Neural cell (in vitro differentiated cells): ENCODE measurements at regions not wholly inside any gene's neighbourhood (a gene's known extent, or its start where the extent isn't known, plus 50 kb on each side); places are given as distances from the start of the nearest gene placed in this dataset.

Source experiments
- H2AFZ ChIP-seq: fragments of 200-600, 300-800 bp; sonication (generic), shearing (Covaris generic); 2 replicates; pipeline ENCODE4 v1.6.0; 2014; ENCODE audit warnings: low read depth, mild to moderate bottlenecking, antibody characterized with exemption, low read length, moderate library complexity
- H3F3A ChIP-seq: fragments of 200-600 bp; shearing (Covaris generic); 2 replicates; pipeline ENCODE4 v1.6.1; 2016; ENCODE audit warnings: mild to moderate bottlenecking, moderate library complexity, mixed read lengths, antibody characterized with exemption, low read length; ENCODE audit not compliant: insufficient read depth, poor library complexity, severe bottlenecking
- H3K27ac ChIP-seq: fragments of 200-600, 300-800 bp; sonication (generic), shearing (Covaris generic); 2 replicates; pipeline ENCODE4 v1.5.1; 2014; ENCODE audit warnings: mild to moderate bottlenecking, low read length, moderate library complexity
- H3K27me3 ChIP-seq: fragments of 300-800, 200-600 bp; sonication (generic), shearing (Covaris generic); 2 replicates; pipeline ENCODE4 v1.6.0; 2014; ENCODE audit warnings: mild to moderate bottlenecking, low read depth, low read length, moderate library complexity; ENCODE audit not compliant: insufficient read depth
- H3K36me3 ChIP-seq: fragments of 300-800, 200-600 bp; sonication (generic), shearing (Covaris generic); 2 replicates; pipeline ENCODE4 v1.5.1; 2014; ENCODE audit warnings: mild to moderate bottlenecking, antibody characterized with exemption, low read length, moderate library complexity; ENCODE audit not compliant: insufficient read depth
- H3K4me2 ChIP-seq: fragments of 300-800, 200-600 bp; sonication (generic), shearing (Covaris generic); 2 replicates; pipeline ENCODE4 v1.6.0; 2014; ENCODE audit warnings: mild to moderate bottlenecking, low read length
- H3K4me3 ChIP-seq: fragments of 300-800, 200-600 bp; sonication (generic), shearing (Covaris generic); 2 replicates; pipeline ENCODE4 v1.5.1; 2014; ENCODE audit warnings: mild to moderate bottlenecking, low read length, moderate library complexity
- H3K79me2 ChIP-seq: fragments of 200-600 bp; shearing (Covaris generic); replicated peaks from 2 replicates; pipeline ENCODE4 v1.6.0; 2014; ENCODE audit warnings: mild to moderate bottlenecking, low read length, moderate library complexity; ENCODE audit not compliant: insufficient read depth
- H3K9ac ChIP-seq: fragments of 300-800, 200-600 bp; sonication (generic), shearing (Covaris generic); 2 replicates; pipeline ENCODE4 v1.6.1; 2016; ENCODE audit warnings: mild to moderate bottlenecking, low read length, mixed read lengths
- H3K9me2 ChIP-seq: fragments of 200-600 bp; shearing (Covaris generic); 2 replicates; pipeline ENCODE4 v1.6.1; 2016; ENCODE audit warnings: mild to moderate bottlenecking, low read length, mixed read lengths; ENCODE audit not compliant: insufficient read depth
- H3K9me3 ChIP-seq: fragments of 200-600, 300-800 bp; sonication (generic), shearing (Covaris generic); 2 replicates; pipeline ENCODE4 v1.6.1; 2016; ENCODE audit warnings: mild to moderate bottlenecking, mixed run types, low read length, moderate library complexity, mixed read lengths
- H4K20me1 ChIP-seq: fragments of 200-600 bp; shearing (Covaris generic); 2 replicates; pipeline ENCODE4 v1.6.1; 2016; ENCODE audit warnings: mild to moderate bottlenecking, mixed run types; ENCODE audit not compliant: insufficient read depth
- CTCF ChIP-seq: fragments of 450-650 bp; IDR thresholded peaks from 2 replicates; pipeline ENCODE4 v1.5.1; 2014; ENCODE audit warnings: antibody characterized with exemption, mild to moderate bottlenecking, moderate library complexity; ENCODE audit not compliant: poor library complexity, severe bottlenecking
- EP300 ChIP-seq: fragments of 450-650 bp; conservative IDR thresholded peaks from 2 replicates; pipeline ENCODE4 v1.6.1; 2014; ENCODE audit warnings: antibody characterized with exemption, mild to moderate bottlenecking, moderate library complexity; ENCODE audit not compliant: poor library complexity, severe bottlenecking
- EZH2 ChIP-seq: fragments of 200-600, 300-800 bp; shearing (Covaris generic), sonication (generic); IDR thresholded peaks from 2 replicates; pipeline ENCODE4 v1.6.1; 2014; ENCODE audit warnings: antibody characterized with exemption, low read length, borderline replicate concordance, mild to moderate bottlenecking; ENCODE audit not compliant: insufficient read depth, poor library complexity, severe bottlenecking
- MXI1 ChIP-seq: fragments of 450-650 bp; conservative IDR thresholded peaks from 2 replicates; pipeline ENCODE4 v1.6.1; 2014; ENCODE audit warnings: antibody characterized with exemption, mild to moderate bottlenecking; ENCODE audit not compliant: poor library complexity, severe bottlenecking
- POLR2AphosphoS5 ChIP-seq: IDR thresholded peaks from 2 replicates; pipeline ENCODE4 v1.6.1; 2012
- RAD21 ChIP-seq: fragments of 450-650 bp; conservative IDR thresholded peaks from 2 replicates; pipeline ENCODE4 v1.6.1; 2014; ENCODE audit warnings: antibody characterized with exemption, mild to moderate bottlenecking, moderate library complexity
- REST ChIP-seq: IDR thresholded peaks from 2 replicates; pipeline ENCODE4 v1.6.1; 2012; ENCODE audit warnings: borderline replicate concordance
- SMC3 ChIP-seq: fragments of 450-650 bp; conservative IDR thresholded peaks from 2 replicates; pipeline ENCODE4 v1.6.1; 2014; ENCODE audit warnings: antibody characterized with exemption, mild to moderate bottlenecking, moderate library complexity; ENCODE audit not compliant: poor library complexity
- TAF1 ChIP-seq: IDR thresholded peaks from 2 replicates; pipeline ENCODE4 v1.6.1; 2012; ENCODE audit warnings: low read depth

DNA sequence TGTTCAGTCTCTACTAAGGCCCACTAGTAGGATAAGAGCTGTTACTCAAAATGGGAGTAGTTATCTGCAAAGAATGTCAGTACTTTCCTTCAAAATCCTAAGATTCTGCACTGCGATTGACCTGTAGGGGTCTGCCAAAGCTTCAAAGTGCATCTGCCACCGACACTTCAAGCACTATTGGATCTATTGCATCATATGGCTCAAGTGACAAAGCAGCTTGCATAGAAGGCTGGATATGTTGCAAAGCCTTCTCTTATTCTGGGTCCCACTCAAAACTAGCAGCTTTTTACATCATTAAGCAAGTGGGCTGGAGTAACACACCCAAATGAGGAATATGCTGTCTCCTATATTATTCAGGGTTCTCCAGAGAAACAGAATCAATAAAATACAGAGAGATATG is 115.4 kb upstream of the EMCN start:
- Histone ChIP-seq H4K20me1 (no peaks in the 10 kb centered on the region), H3K9ac (no peak overlapping the region), H3K4me2 (no peak overlapping the region), H3K27me3 (no peaks in the 10 kb centered on the region), H2AFZ (no peak overlapping the region), H3K36me3 (no peaks in the 10 kb centered on the region), H3K9me2 (no peaks in the 10 kb centered on the region), H3K79me2 (no peaks in the 10 kb centered on the region), H3K9me3 (no peaks in the 10 kb centered on the region), H3F3A (no peaks in the 10 kb centered on the region), H3K27ac (no peak overlapping the region), H3K4me3 (no peak overlapping the region)
- no peak for TF ChIP-seq SMC3
- no peak for TF ChIP-seq POLR2AphosphoS5
- no peak for TF ChIP-seq MXI1
- TF ChIP-seq REST = no peak
- TF ChIP-seq TAF1 = no peak
- no peak for TF ChIP-seq RAD21
- no peak for TF ChIP-seq CTCF
- no peak for TF ChIP-seq EP300
- no peak for TF ChIP-seq EZH2

DNA sequence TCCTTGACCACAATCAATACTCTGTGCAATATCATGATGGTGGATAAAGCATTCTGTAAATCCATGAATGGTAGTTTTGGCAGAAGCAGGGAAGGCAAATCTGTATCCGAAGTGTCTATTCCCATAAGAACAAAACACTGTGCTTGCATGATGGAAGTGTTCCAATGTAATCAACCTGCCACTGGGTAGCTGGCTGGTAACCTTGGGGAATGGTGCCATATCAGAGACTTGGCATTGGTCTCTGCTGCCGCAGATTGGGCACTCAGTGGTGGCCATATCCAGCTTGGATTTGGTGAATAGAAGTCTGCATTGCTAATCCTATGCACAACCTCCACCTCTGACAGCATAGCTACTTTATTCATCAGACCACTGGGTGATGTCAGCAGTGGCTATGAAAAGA is 114.3 kb upstream of the EMCN start:
- H3K36me3 ChIP-seq = no peaks in the 10 kb centered on the region
- no peak overlapping the region for H2AFZ ChIP-seq
- no peak overlapping the region for H3K4me2 ChIP-seq
- H3F3A ChIP-seq = no peaks in the 10 kb centered on the region
- H3K27ac ChIP-seq = no peak overlapping the region
- no peak overlapping the region for H3K9ac ChIP-seq
- no peaks in the 10 kb centered on the region for H3K79me2 ChIP-seq
- no peak overlapping the region for H3K4me3 ChIP-seq
- H3K9me2 ChIP-seq = no peaks in the 10 kb centered on the region
- H4K20me1 ChIP-seq = no peaks in the 10 kb centered on the region
- no peaks in the 10 kb centered on the region for H3K27me3 ChIP-seq
- TF ChIP-seq POLR2AphosphoS5 (no peak), SMC3 (no peak), EP300 (no peak), CTCF (no peak)
- no peaks in the 10 kb centered on the region for H3K9me3 ChIP-seq
